ENCODE measurements at regions not wholly inside any gene's neighbourhood (a gene's known extent, or its start where the extent isn't known, plus 50 kb on each side); places are given as distances from the start of the nearest gene placed in this dataset.

GRCh38 chr20:22776369-22776768 is 192.0 kb upstream of the FOXA2 start:
- DNase-seq, result no peak
- H3K4me1 Mint-ChIP-seq (ENCODE audit: low read depth, unreplicated experiment), result no peaks in the 10 kb centered on the region
- peaks cover 1% of the 10 kb centered on the region for H3K9me3 Mint-ChIP-seq (ENCODE audit: unreplicated experiment)
- H3K27me3 Mint-ChIP-seq (ENCODE audit: unreplicated experiment), result no peaks in the 10 kb centered on the region
- H3K27ac Mint-ChIP-seq (ENCODE audit: unreplicated experiment), result no peak overlapping the region
- no peaks in the 10 kb centered on the region for H3K36me3 Mint-ChIP-seq (ENCODE audit: unreplicated experiment)
- H3K4me3 Mint-ChIP-seq (ENCODE audit: unreplicated experiment), result no peak overlapping the region
- no peak for TF ChIP-seq CTCF (IDR thresholded peaks at IDR 0.05; ENCODE audit: partially characterized antibody, unreplicated experiment)

- Mint-ChIP-seq H3K4me1 (ENCODE audit: low read depth, unreplicated experiment) (no peaks in the 10 kb centered on the region), H3K36me3 (ENCODE audit: unreplicated experiment) (no peaks in the 10 kb centered on the region)
- TF ChIP-seq CTCF (IDR thresholded peaks at IDR 0.05; ENCODE audit: partially characterized antibody, unreplicated experiment), result no peak
Observed at GRCh38 chr20:22779878-22780277, 195.5 kb upstream of the FOXA2 start.

GRCh38 chr20:22781869-22782268 is 197.5 kb upstream of the FOXA2 start:
- Mint-ChIP-seq H3K36me3 (ENCODE audit: unreplicated experiment) (no peaks in the 10 kb centered on the region), H3K27me3 (ENCODE audit: unreplicated experiment) (no peaks in the 10 kb centered on the region), H3K27ac (ENCODE audit: unreplicated experiment) (no peak overlapping the region), H3K4me3 (ENCODE audit: unreplicated experiment) (no peak overlapping the region), H3K9me3 (ENCODE audit: unreplicated experiment) (peaks cover 3% of the 10 kb centered on the region), H3K4me1 (ENCODE audit: low read depth, unreplicated experiment) (no peaks in the 10 kb centered on the region)
- no peak for DNase-seq
- no peak for TF ChIP-seq CTCF (IDR thresholded peaks at IDR 0.05; ENCODE audit: partially characterized antibody, unreplicated experiment)

More at GRCh38 chr20:22779878-22780277, 195.5 kb upstream of the FOXA2 start:
- no peak for DNase-seq
- Mint-ChIP-seq H3K27me3 (ENCODE audit: unreplicated experiment) (no peaks in the 10 kb centered on the region), H3K4me3 (ENCODE audit: unreplicated experiment) (no peak overlapping the region), H3K27ac (ENCODE audit: unreplicated experiment) (no peak overlapping the region), H3K9me3 (ENCODE audit: unreplicated experiment) (no peaks in the 10 kb centered on the region)

DNA sequence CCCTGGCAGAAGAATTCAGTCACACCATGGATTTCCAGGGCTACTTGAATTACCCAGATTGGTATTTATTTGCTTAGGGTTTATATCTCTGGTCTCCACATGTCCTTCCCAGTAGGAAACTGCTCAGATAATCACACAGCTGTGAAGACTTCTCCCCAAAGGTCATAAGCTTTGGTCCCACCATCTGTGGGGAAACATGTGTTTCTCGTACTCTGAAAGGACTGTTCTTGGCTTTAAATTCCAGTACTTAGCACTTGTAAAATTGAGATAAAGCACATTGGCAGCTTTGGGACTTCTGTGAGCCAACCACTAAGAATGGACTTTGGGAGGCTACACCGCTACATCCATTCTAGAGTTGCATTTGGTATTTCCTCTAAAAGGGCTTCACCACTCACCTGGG is 205.3 kb upstream of the FOXA2 start:
- Mint-ChIP-seq H3K4me3 (ENCODE audit: unreplicated experiment) (no peak overlapping the region), H3K9me3 (ENCODE audit: unreplicated experiment) (peaks cover 5% of the 10 kb centered on the region), H3K27me3 (ENCODE audit: unreplicated experiment) (no peaks in the 10 kb centered on the region), H3K27ac (ENCODE audit: unreplicated experiment) (no peak overlapping the region), H3K36me3 (ENCODE audit: unreplicated experiment) (no peaks in the 10 kb centered on the region), H3K4me1 (ENCODE audit: low read depth, unreplicated experiment) (no peaks in the 10 kb centered on the region)
- DNase-seq, result no peak
- TF ChIP-seq CTCF (IDR thresholded peaks at IDR 0.05; ENCODE audit: partially characterized antibody, unreplicated experiment), result no peak

DNA sequence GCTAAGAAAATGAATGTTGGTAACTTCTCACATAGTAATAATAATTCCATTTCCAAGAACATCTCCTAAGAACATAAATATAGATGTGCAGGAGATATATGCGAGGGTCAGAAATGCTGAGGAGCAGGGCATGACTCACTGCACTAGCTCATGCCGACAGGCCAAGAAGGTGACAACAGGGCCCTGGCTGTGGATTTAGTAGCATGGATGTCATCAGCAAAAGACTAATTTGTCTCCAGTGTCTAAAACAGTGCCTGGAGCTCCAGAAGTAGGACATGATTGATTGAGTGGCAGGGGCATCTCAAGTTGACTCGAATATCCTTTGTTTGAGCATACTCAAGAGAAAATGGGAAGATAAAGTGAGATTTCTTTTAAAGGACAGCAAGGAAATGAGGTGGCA is 207.0 kb upstream of the FOXA2 start:
- Mint-ChIP-seq H3K36me3 (ENCODE audit: unreplicated experiment) (no peaks in the 10 kb centered on the region), H3K27ac (ENCODE audit: unreplicated experiment) (no peak overlapping the region), H3K9me3 (ENCODE audit: unreplicated experiment) (peaks cover 5% of the 10 kb centered on the region), H3K4me3 (ENCODE audit: unreplicated experiment) (no peak overlapping the region), H3K27me3 (ENCODE audit: unreplicated experiment) (peaks cover 2% of the 10 kb centered on the region), H3K4me1 (ENCODE audit: low read depth, unreplicated experiment) (no peaks in the 10 kb centered on the region)
- no peak for TF ChIP-seq CTCF (IDR thresholded peaks at IDR 0.05; ENCODE audit: partially characterized antibody, unreplicated experiment)
- no peak for DNase-seq

Measured in glutamatergic neuron (in vitro differentiated cells).